CD4-positive, alpha-beta T cell (primary cell): ENCODE measurements at regions not wholly inside any gene's neighbourhood (a gene's known extent, or its start where the extent isn't known, plus 50 kb on each side); places are given as distances from the start of the nearest gene placed in this dataset.

ENCODE experiments used
- ATAC-seq: fragments of 200-7000 bp; cut with Tn5 transposase; one replicate; pipeline ENCODE4 v1.10.0; 2022; ENCODE audit warnings: mild to moderate bottlenecking; ENCODE audit not compliant: poor library complexity
- CTCF ChIA-PET: fragments of 350-600 bp; sonication (Branson Sonifier 250); formaldehyde crosslinking; loops from one replicate; lab custom pipeline; 2021; ENCODE audit warnings: antibody characterized with exemption, inconsistent platforms; lab: Charles Lee
- POLR2A ChIA-PET: fragments of 350-600 bp; sonication (Branson Sonifier 250); formaldehyde crosslinking; loops from one replicate; lab custom pipeline; 2021; ENCODE audit warnings: antibody characterized with exemption, inconsistent platforms; lab: Charles Lee
- DNase-seq, 14 experiments: peaks; one replicate each; pipeline ENCODE4 v3.0.0-alpha.2; 2013 to 2020; ENCODE audit warnings: mixed read lengths in 2 of 14
- H3K27ac ChIP-seq, 2 donors: one replicate each; pipeline versions ENCODE4 v1.5.1 to v1.7.0; 2013; ENCODE audit warnings: low read length in 2 of 2, low read depth in 1 of 2, mild to moderate bottlenecking in 1 of 2
- H3K27me3 ChIP-seq, 2 experiments: 1 replicate in 1 of 2; 2 replicates in 1 of 2; pipeline versions ENCODE4 v1.6.1 to v1.7.0; 2013; ENCODE audit warnings: low read length in 2 of 2, control low read depth in 1 of 2, mild to moderate bottlenecking in 1 of 2, moderate library complexity in 1 of 2; ENCODE audit not compliant: insufficient read depth in 2 of 2, control insufficient read depth in 1 of 2
- H3K36me3 ChIP-seq: one replicate; pipeline ENCODE4 v1.6.1; 2013; ENCODE audit warnings: low read length, control low read depth; ENCODE audit not compliant: insufficient read depth
- H3K4me1 ChIP-seq: one replicate; pipeline ENCODE4 v1.6.1; 2013; ENCODE audit warnings: low read length, control low read depth; ENCODE audit not compliant: insufficient read depth
- H3K4me3 ChIP-seq: one replicate; pipeline ENCODE4 v1.5.1; 2013; ENCODE audit warnings: mild to moderate bottlenecking, low read length, moderate library complexity
- H3K9me3 ChIP-seq, 2 experiments: 1 replicate in 1 of 2; 2 replicates in 1 of 2; pipeline versions ENCODE4 v1.6.1 to v1.7.0; 2013; ENCODE audit warnings: low read length in 2 of 2, mild to moderate bottlenecking in 2 of 2, control low read depth in 1 of 2, moderate library complexity in 1 of 2; ENCODE audit not compliant: control insufficient read depth in 1 of 2, insufficient read depth in 1 of 2
- H3K27ac Mint-ChIP-seq: one replicate; pipeline ENCODE4 v1.8.0; 2020; ENCODE audit warnings: mixed read lengths
- H3K27me3 Mint-ChIP-seq: one replicate; pipeline ENCODE4 v1.8.0; 2021; ENCODE audit warnings: mixed read lengths
- H3K36me3 Mint-ChIP-seq: one replicate; pipeline ENCODE4 v1.8.0; 2021; ENCODE audit warnings: low read depth, mixed read lengths
- H3K4me1 Mint-ChIP-seq: one replicate; pipeline ENCODE4 v1.8.0; 2021; ENCODE audit warnings: low read depth, mixed read lengths
- H3K4me3 Mint-ChIP-seq: one replicate; pipeline ENCODE4 v1.8.0; 2020; ENCODE audit warnings: mild to moderate bottlenecking, mixed read lengths
- H3K9me3 Mint-ChIP-seq: one replicate; pipeline ENCODE4 v1.8.0; 2020; ENCODE audit warnings: mixed read lengths
- CTCF ChIP-seq: fragments of 200-600 bp; IDR thresholded peaks from one replicate; pipeline ENCODE4 v1.8.0; 2022; ENCODE audit warnings: antibody characterized with exemption, mild to moderate bottlenecking
- intact Hi-C, 2 experiments: fragments of 100-400 bp; cut with DNase I in 1 of 2; cut with micrococcal nuclease in 1 of 2; formaldehyde crosslinking; loops; one replicate each; pipeline versions ENCODE4 v1.15.1 to v1.9.0; 2023 to 2025; cut with DNase I, micrococcal nuclease

- Histone ChIP-seq H3K4me1 (no peaks in the 10 kb centered on the region), H3K27ac (no peak overlapping the region), H3K27me3 (no peaks in the 10 kb centered on the region), H3K36me3 (no peaks in the 10 kb centered on the region), H3K4me3 (no peak overlapping the region), H3K9me3 (peaks cover 0 to 4% of the 10 kb centered on the region in 2 experiments)
- intact Hi-C loops, result no loop called here
- Mint-ChIP-seq H3K27ac (no peak overlapping the region), H3K36me3 (no peaks in the 10 kb centered on the region), H3K4me3 (no peak overlapping the region), H3K4me1 (no peaks in the 10 kb centered on the region), H3K9me3 (no peaks in the 10 kb centered on the region), H3K27me3 (no peaks in the 10 kb centered on the region)
- TF ChIP-seq CTCF, result no peak
- DNase-seq, result no peak
- ChIA-PET CTCF (no interaction called here), POLR2A (no interaction called here)
- ATAC-seq, result no peak
Measured at GRCh38 chr12:93042283-93042682, 113.2 kb upstream of the EEA1 start.

- Mint-ChIP-seq H3K4me1 (no peaks in the 10 kb centered on the region), H3K27me3 (no peaks in the 10 kb centered on the region), H3K36me3 (no peaks in the 10 kb centered on the region), H3K27ac (no peak overlapping the region), H3K9me3 (no peaks in the 10 kb centered on the region), H3K4me3 (no peak overlapping the region)
- Histone ChIP-seq H3K4me3 (no peak overlapping the region), H3K9me3 (peaks cover 0 to under 1% of the 10 kb centered on the region in 2 experiments), H3K36me3 (no peaks in the 10 kb centered on the region), H3K27ac (no peak overlapping the region), H3K27me3 (no peaks in the 10 kb centered on the region), H3K4me1 (no peaks in the 10 kb centered on the region)
- POLR2A ChIA-PET, result no interaction called here
- DNase-seq (no peak), ATAC-seq (no peak)
- no peak for TF ChIP-seq CTCF
- CTCF ChIA-PET, result no interaction called here
- intact Hi-C loops, result no loop called here
Measured at GRCh38 chr12:93042684-93043083, 113.6 kb upstream of the EEA1 start.

GRCh38 chr12:93043192-93043876 is 114.2 kb upstream of the EEA1 start:
- Mint-ChIP-seq H3K4me1 (peaks cover under 1% of the 10 kb centered on the region), H3K4me3 (no peak overlapping the region), H3K36me3 (no peaks in the 10 kb centered on the region), H3K27me3 (no peaks in the 10 kb centered on the region), H3K9me3 (no peaks in the 10 kb centered on the region), H3K27ac (no peak overlapping the region)
- no peak overlapping the region for H3K27ac ChIP-seq
- no peaks in the 10 kb centered on the region for H3K9me3 ChIP-seq
- ATAC-seq (no peak), DNase-seq (no peak)
- H3K36me3 ChIP-seq, result no peaks in the 10 kb centered on the region
- no peak for TF ChIP-seq CTCF
- H3K4me1 ChIP-seq, result no peaks in the 10 kb centered on the region
- no peak overlapping the region for H3K4me3 ChIP-seq
- intact Hi-C loops, result no loop called here
- H3K27me3 ChIP-seq, result no peaks in the 10 kb centered on the region
- CTCF ChIA-PET, result no interaction called here
- POLR2A ChIA-PET, result no interaction called here
